Gastroesophageal sphincter (tissue), 4 donors: ENCODE measurements at regions not wholly inside any gene's neighbourhood (a gene's known extent, or its start where the extent isn't known, plus 50 kb on each side); places are given as distances from the start of the nearest gene placed in this dataset.

Experiments
- ATAC-seq: fragments of 150-250 bp; one replicate; pipeline ENCODE4 v1.9.1; 2016; ENCODE audit warnings: mild to moderate bottlenecking, moderate library complexity
- H3K27ac ChIP-seq, 4 donors: fragments of 200-600 bp; sonication (generic) in 3 of 4; 1 replicate in 3 of 4; 2 replicates in 1 of 4; pipeline ENCODE4 v1.5.1; 2016 to 2019
- H3K27me3 ChIP-seq: fragments of 200-600 bp; sonication (generic); one replicate; pipeline ENCODE4 v1.5.1; 2019
- H3K36me3 ChIP-seq, 2 donors: fragments of 200-600 bp; sonication (generic); one replicate each; pipeline ENCODE4 v1.5.1; 2019; ENCODE audit warnings: control low read depth in 1 of 2
- H3K4me1 ChIP-seq, 3 donors: fragments of 200-600 bp; sonication (generic); 1 replicate in 2 of 3; 2 replicates in 1 of 3; pipeline ENCODE4 v1.5.1; 2016 to 2019; ENCODE audit warnings: control low read depth in 2 of 3
- H3K4me3 ChIP-seq, 2 donors: fragments of 200-600 bp; sonication (generic); one replicate each; pipeline ENCODE4 v1.5.1; 2019; ENCODE audit warnings: mild to moderate bottlenecking in 1 of 2, moderate library complexity in 1 of 2
- H3K9me3 ChIP-seq, 3 donors: fragments of 200-600 bp; sonication (generic); one replicate each; pipeline ENCODE4 v1.5.1; 2017 to 2019; ENCODE audit warnings: control low read depth in 2 of 3
- CTCF ChIP-seq, 4 experiments: fragments of 200-600 bp in 2 of 4; fragments of 450-650 bp in 2 of 4; sonication (generic) in 1 of 4; IDR thresholded peaks; one replicate each; pipeline ENCODE4 v1.5.1; 2017 to 2019; ENCODE audit warnings: antibody characterized with exemption in 4 of 4, mild to moderate bottlenecking in 2 of 4, moderate library complexity in 2 of 4
- EP300 ChIP-seq: sonication (generic); formaldehyde crosslinking; IDR thresholded peaks from one replicate; pipeline ENCODE4 v1.6.1; 2017; ENCODE audit warnings: antibody characterized with exemption, mild to moderate bottlenecking
- POLR2A ChIP-seq, 2 donors: fragments of 450-650 bp; IDR thresholded peaks; one replicate each; pipeline ENCODE4 v1.6.1; 2017; ENCODE audit warnings: antibody characterized with exemption in 2 of 2, mild to moderate bottlenecking in 2 of 2, moderate library complexity in 1 of 2
- POLR2AphosphoS5 ChIP-seq: sonication (generic); formaldehyde crosslinking; IDR thresholded peaks from one replicate; pipeline ENCODE4 v1.6.1; 2017; ENCODE audit warnings: antibody characterized with exemption
- WGBS, 2 donors: methylation state at CpG; one replicate each; pipeline ENCODE4 v1.1.5; 2018; ENCODE audit warnings: low coverage in 1 of 2; 5-methylcytosine and 5-hydroxymethylcytosine counted together

- H3K9me3 ChIP-seq = peaks cover 0 to 15% (median 0%) of the 10 kb centered on the region in 3 donors
- H3K4me1 ChIP-seq = no peaks in the 10 kb centered on the region
- no peak overlapping the region for H3K4me3 ChIP-seq
- TF ChIP-seq POLR2AphosphoS5 (no peak), EP300 (no peak), POLR2A (IDR thresholded peaks at IDR 0.05) (no peak), CTCF (IDR thresholded peaks at IDR 0.05) (no peak)
- 81 to 94% methylated on average over 2 of the region's 2 CpGs for WGBS, 2 donors
- H3K36me3 ChIP-seq = no peaks in the 10 kb centered on the region
- no peaks in the 10 kb centered on the region for H3K27me3 ChIP-seq
- H3K27ac ChIP-seq = no peak overlapping the region
- ATAC-seq = no peak
Observed at GRCh38 chr11:37372667-37373066, 774.6 kb upstream of the RAG2 start.

GRCh38 chr11:37371346-37371970 is 773.4 kb upstream of the RAG2 start:
- Histone ChIP-seq H3K36me3 (no peaks in the 10 kb centered on the region), H3K27me3 (no peaks in the 10 kb centered on the region), H3K9me3 (peaks cover 0 to 6% (median 0%) of the 10 kb centered on the region in 3 donors), H3K4me3 (no peak overlapping the region), H3K27ac (no peak overlapping the region), H3K4me1 (no peaks in the 10 kb centered on the region)
- TF ChIP-seq CTCF (IDR thresholded peaks at IDR 0.05) = no peak
- no peak for TF ChIP-seq POLR2A (IDR thresholded peaks at IDR 0.05)
- TF ChIP-seq POLR2AphosphoS5 = no peak
- no peak for TF ChIP-seq EP300
- ATAC-seq = no peak

GRCh38 chr11:37370817-37371216 is 772.8 kb upstream of the RAG2 start:
- Histone ChIP-seq H3K4me1 (no peaks in the 10 kb centered on the region), H3K9me3 (peaks cover 0 to 5% (median 0%) of the 10 kb centered on the region in 3 donors), H3K4me3 (no peak overlapping the region), H3K27ac (no peak overlapping the region), H3K36me3 (no peaks in the 10 kb centered on the region), H3K27me3 (no peaks in the 10 kb centered on the region)
- ATAC-seq = no peak
- TF ChIP-seq CTCF (IDR thresholded peaks at IDR 0.05) (no peak), POLR2A (IDR thresholded peaks at IDR 0.05) (no peak), POLR2AphosphoS5 (no peak), EP300 (no peak)
- WGBS, 2 donors = 86% methylated on average over 1 of the region's 2 CpGs; no CpG with 5 or more reads in 1 of the 2 donors

GRCh38 chr11:37364246-37364839 is 766.3 kb upstream of the RAG2 start:
- 100% methylated on average over 1 of the region's 5 CpGs; no CpG with 5 or more reads in 1 of the 2 donors for WGBS, 2 donors
- H3K27ac ChIP-seq = no peak overlapping the region
- H3K9me3 ChIP-seq = peaks cover 0 to 20% (median 0%) of the 10 kb centered on the region in 3 donors
- H3K4me1 ChIP-seq = no peaks in the 10 kb centered on the region
- no peaks in the 10 kb centered on the region for H3K36me3 ChIP-seq
- TF ChIP-seq POLR2A (IDR thresholded peaks at IDR 0.05) (no peak), POLR2AphosphoS5 (no peak), EP300 (no peak), CTCF (IDR thresholded peaks at IDR 0.05) (no peak)
- no peak overlapping the region for H3K4me3 ChIP-seq
- no peak for ATAC-seq
- H3K27me3 ChIP-seq = no peaks in the 10 kb centered on the region

GRCh38 chr11:37353192-37353591 is 755.2 kb upstream of the RAG2 start:
- ATAC-seq = no peak
- H3K9me3 ChIP-seq = peaks cover 0 to 3% (median 0%) of the 10 kb centered on the region in 3 donors
- H3K27me3 ChIP-seq = no peaks in the 10 kb centered on the region
- no peak overlapping the region for H3K27ac ChIP-seq
- H3K4me3 ChIP-seq = no peak overlapping the region
- H3K36me3 ChIP-seq = no peaks in the 10 kb centered on the region
- TF ChIP-seq CTCF (IDR thresholded peaks at IDR 0.05) (no peak), POLR2A (IDR thresholded peaks at IDR 0.05) (no peak), POLR2AphosphoS5 (no peak), EP300 (no peak)
- no peaks in the 10 kb centered on the region for H3K4me1 ChIP-seq
- WGBS, 2 donors = 73 to 75% methylated on average over 2 of the region's 2 CpGs
